ENCODE measurements at regions not wholly inside any gene's neighbourhood (a gene's known extent, or its start where the extent isn't known, plus 50 kb on each side); places are given as distances from the start of the nearest gene placed in this dataset.

- ATAC-seq = no peak
- Histone ChIP-seq H3K36me3 (no peaks in the 10 kb centered on the region), H3K9me3 (peaks cover 0 to 8% (median 0%) of the 10 kb centered on the region in 12 donors), H3K4me1 (no peaks in the 10 kb centered on the region), H3K27me3 (peaks cover 0 to 16% (median 0%) of the 10 kb centered on the region in 9 donors), H3K27ac (no peak overlapping the region), H3K4me3 (no peak overlapping the region)
- intact Hi-C loops (cut with DNase I) = no loop called here
- no peak for DNase-seq
- TF ChIP-seq CTCF (IDR thresholded peaks at IDR 0.05) (no peak), POLR2A (IDR thresholded peaks at IDR 0.05) (no peak)
- WGBS, 4 donors = 70 to 72% (median 70%) methylated on average over 7 of the region's 7 CpGs
Measured at GRCh38 chr10:125578658-125579315, 104.2 kb downstream of the TEX36 start.

GRCh38 chr10:125575843-125576242, 107.1 kb downstream of the TEX36 start:
- ATAC-seq = no peak
- H3K4me1 ChIP-seq = no peaks in the 10 kb centered on the region
- peaks cover 0 to 8% (median 0%) of the 10 kb centered on the region in 12 donors for H3K9me3 ChIP-seq
- intact Hi-C loops (cut with DNase I) = no loop called here
- DNase-seq = no peak
- TF ChIP-seq POLR2A (IDR thresholded peaks at IDR 0.05) = no peak
- TF ChIP-seq CTCF (IDR thresholded peaks at IDR 0.05) = no peak
- peaks cover 0 to 16% (median 0%) of the 10 kb centered on the region in 9 donors for H3K27me3 ChIP-seq
- H3K36me3 ChIP-seq = no peaks in the 10 kb centered on the region
- H3K4me3 ChIP-seq = no peak overlapping the region
- 67 to 73% (median 71%) methylated on average over 3 to 4 of the region's 4 CpGs for WGBS, 4 donors
- no peak overlapping the region for H3K27ac ChIP-seq

- Histone ChIP-seq H3K27me3 (peaks cover 0 to 25% (median 0%) of the 10 kb centered on the region in 9 donors), H3K9me3 (no peaks in the 10 kb centered on the region), H3K27ac (no peak overlapping the region), H3K4me3 (no peak overlapping the region), H3K4me1 (no peaks in the 10 kb centered on the region), H3K36me3 (no peaks in the 10 kb centered on the region)
- DNase-seq = no peak
- intact Hi-C loops (cut with DNase I) = no loop called here
- no peak for ATAC-seq
- TF ChIP-seq POLR2A (IDR thresholded peaks at IDR 0.05) (no peak), CTCF (IDR thresholded peaks at IDR 0.05) (no peak)
- WGBS, 4 donors = 91 to 96% (median 93%) methylated on average over 4 of the region's 4 CpGs
Measured at GRCh38 chr10:125568156-125568555, 114.8 kb downstream of the TEX36 start.

- no peak overlapping the region for H3K4me3 ChIP-seq
- no peaks in the 10 kb centered on the region for H3K4me1 ChIP-seq
- TF ChIP-seq POLR2A (IDR thresholded peaks at IDR 0.05) (no peak), CTCF (IDR thresholded peaks at IDR 0.05) (no peak)
- DNase-seq (no peak), ATAC-seq (no peak)
- H3K27ac ChIP-seq = no peak overlapping the region
- WGBS, 4 donors = 69 to 78% (median 71%) methylated on average over 6 of the region's 6 CpGs
- H3K27me3 ChIP-seq = peaks cover 0 to 25% (median 0%) of the 10 kb centered on the region in 9 donors
- H3K9me3 ChIP-seq = no peaks in the 10 kb centered on the region
- intact Hi-C loops (cut with DNase I) = no loop called here
- no peaks in the 10 kb centered on the region for H3K36me3 ChIP-seq
Measured at GRCh38 chr10:125567529-125567928, 115.4 kb downstream of the TEX36 start.
